Glutamatergic neuron (in vitro differentiated cells): ENCODE measurements at regions not wholly inside any gene's neighbourhood (a gene's known extent, or its start where the extent isn't known, plus 50 kb on each side); places are given as distances from the start of the nearest gene placed in this dataset.

Experiments used
- DNase-seq: peaks from one replicate; pipeline ENCODE4 v3.0.0; 2022
- H3K27ac Mint-ChIP-seq: one replicate; pipeline ENCODE4 v1.8.0; 2020; ENCODE audit warnings: mild to moderate bottlenecking, mixed read lengths, inconsistent platforms; ENCODE audit not compliant: unreplicated experiment
- H3K27me3 Mint-ChIP-seq: one replicate; pipeline ENCODE4 v1.8.0; 2020; ENCODE audit warnings: mild to moderate bottlenecking, moderate library complexity, mixed read lengths, inconsistent platforms; ENCODE audit not compliant: unreplicated experiment
- H3K36me3 Mint-ChIP-seq: one replicate; pipeline ENCODE4 v1.8.0; 2020; ENCODE audit warnings: mild to moderate bottlenecking, mixed read lengths, inconsistent platforms; ENCODE audit not compliant: unreplicated experiment
- H3K4me1 Mint-ChIP-seq: one replicate; pipeline ENCODE4 v1.8.0; 2020; ENCODE audit warnings: mild to moderate bottlenecking, low read depth, mixed read lengths, inconsistent platforms; ENCODE audit not compliant: unreplicated experiment
- H3K4me3 Mint-ChIP-seq: one replicate; pipeline ENCODE4 v1.8.0; 2020; ENCODE audit warnings: mild to moderate bottlenecking, mixed read lengths, inconsistent platforms; ENCODE audit not compliant: unreplicated experiment
- H3K9me3 Mint-ChIP-seq: one replicate; pipeline ENCODE4 v1.8.0; 2020; ENCODE audit warnings: mild to moderate bottlenecking, moderate library complexity, mixed read lengths, inconsistent platforms; ENCODE audit not compliant: unreplicated experiment
- TF ChIP-seq, protein P1 (sequence below): fragments of 200-600 bp; sonication (generic); IDR thresholded peaks from one replicate; pipeline ENCODE4 v1.5.0; 2021; ENCODE audit not compliant: partially characterized antibody, unreplicated experiment

DNA sequence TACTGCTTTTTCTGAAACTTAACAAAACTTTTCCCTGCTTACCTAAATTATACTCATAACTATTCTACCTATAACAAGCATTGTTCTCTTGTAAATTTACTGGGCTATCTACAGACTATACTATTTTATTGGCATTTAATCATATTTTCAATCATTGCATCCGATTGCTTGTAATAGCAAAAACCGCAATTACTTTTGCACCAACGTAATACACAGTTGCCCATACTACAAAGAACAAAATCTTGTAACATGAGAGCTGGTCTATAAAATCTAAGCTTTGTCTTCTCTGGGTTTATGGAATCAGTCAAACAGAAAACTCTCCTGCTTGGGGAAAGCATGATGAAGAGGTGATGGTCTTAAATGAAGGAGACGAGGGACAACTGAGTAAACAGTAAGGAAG, 463.4 kb upstream of the ST6GAL2 start:
- no peaks in the 10 kb centered on the region for H3K36me3 Mint-ChIP-seq
- no peak overlapping the region for H3K4me3 Mint-ChIP-seq
- H3K27ac Mint-ChIP-seq, result no peak overlapping the region
- peaks cover 2% of the 10 kb centered on the region for H3K27me3 Mint-ChIP-seq
- no peaks in the 10 kb centered on the region for H3K4me1 Mint-ChIP-seq
- DNase-seq, result no peak
- TF ChIP-seq, protein P1, sequence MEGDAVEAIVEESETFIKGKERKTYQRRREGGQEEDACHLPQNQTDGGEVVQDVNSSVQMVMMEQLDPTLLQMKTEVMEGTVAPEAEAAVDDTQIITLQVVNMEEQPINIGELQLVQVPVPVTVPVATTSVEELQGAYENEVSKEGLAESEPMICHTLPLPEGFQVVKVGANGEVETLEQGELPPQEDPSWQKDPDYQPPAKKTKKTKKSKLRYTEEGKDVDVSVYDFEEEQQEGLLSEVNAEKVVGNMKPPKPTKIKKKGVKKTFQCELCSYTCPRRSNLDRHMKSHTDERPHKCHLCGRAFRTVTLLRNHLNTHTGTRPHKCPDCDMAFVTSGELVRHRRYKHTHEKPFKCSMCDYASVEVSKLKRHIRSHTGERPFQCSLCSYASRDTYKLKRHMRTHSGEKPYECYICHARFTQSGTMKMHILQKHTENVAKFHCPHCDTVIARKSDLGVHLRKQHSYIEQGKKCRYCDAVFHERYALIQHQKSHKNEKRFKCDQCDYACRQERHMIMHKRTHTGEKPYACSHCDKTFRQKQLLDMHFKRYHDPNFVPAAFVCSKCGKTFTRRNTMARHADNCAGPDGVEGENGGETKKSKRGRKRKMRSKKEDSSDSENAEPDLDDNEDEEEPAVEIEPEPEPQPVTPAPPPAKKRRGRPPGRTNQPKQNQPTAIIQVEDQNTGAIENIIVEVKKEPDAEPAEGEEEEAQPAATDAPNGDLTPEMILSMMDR, result no peak
- H3K9me3 Mint-ChIP-seq, result no peaks in the 10 kb centered on the region

DNA sequence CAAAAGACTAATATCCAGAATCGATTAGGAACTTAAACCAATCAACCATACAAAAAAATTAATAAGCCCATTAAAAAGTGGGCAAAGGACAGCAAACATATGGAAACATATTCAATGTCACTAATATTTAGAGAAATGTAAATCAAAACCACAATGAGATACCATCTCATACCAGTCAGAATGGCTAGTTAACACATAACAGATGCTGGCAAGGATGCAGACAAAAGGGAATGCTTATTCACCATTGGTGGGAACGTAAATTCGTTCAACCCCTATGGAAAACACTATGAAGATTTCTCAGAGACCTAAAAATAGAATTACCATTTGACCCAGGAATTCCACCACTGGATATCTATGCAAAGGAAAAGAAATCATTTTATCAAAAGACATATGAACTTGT, 468.2 kb upstream of the ST6GAL2 start:
- Mint-ChIP-seq H3K4me1 (no peaks in the 10 kb centered on the region), H3K27ac (no peak overlapping the region), H3K36me3 (no peaks in the 10 kb centered on the region), H3K9me3 (no peaks in the 10 kb centered on the region), H3K27me3 (peaks cover 2% of the 10 kb centered on the region), H3K4me3 (no peak overlapping the region)
- DNase-seq, result no peak
- TF ChIP-seq, protein P1, result no peak

DNA sequence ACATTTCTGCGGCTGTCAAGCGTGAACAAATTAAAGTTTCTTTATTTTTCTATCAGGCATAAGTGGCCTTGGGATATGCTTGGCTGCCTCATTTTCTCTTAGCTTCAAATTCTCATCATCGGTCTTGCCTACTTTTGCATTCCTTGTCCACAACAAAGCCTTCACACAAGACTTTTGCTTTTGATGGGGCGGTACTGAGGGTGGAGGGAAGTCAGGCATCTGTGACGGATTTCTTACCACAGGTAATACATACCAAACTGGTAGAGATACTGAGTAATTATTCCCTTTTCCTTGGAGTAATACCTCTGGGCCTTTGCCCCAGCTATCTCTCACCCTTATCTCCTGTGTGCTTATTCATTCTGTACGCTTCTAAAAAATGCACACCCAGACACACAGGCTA, 468.3 kb upstream of the RGPD4 start:
- H3K27ac Mint-ChIP-seq, result no peak overlapping the region
- no peak for DNase-seq
- TF ChIP-seq, protein P1, result no peak
- no peaks in the 10 kb centered on the region for H3K9me3 Mint-ChIP-seq
- peaks cover 2% of the 10 kb centered on the region for H3K27me3 Mint-ChIP-seq
- H3K36me3 Mint-ChIP-seq, result no peaks in the 10 kb centered on the region
- no peaks in the 10 kb centered on the region for H3K4me1 Mint-ChIP-seq
- no peak overlapping the region for H3K4me3 Mint-ChIP-seq

DNA sequence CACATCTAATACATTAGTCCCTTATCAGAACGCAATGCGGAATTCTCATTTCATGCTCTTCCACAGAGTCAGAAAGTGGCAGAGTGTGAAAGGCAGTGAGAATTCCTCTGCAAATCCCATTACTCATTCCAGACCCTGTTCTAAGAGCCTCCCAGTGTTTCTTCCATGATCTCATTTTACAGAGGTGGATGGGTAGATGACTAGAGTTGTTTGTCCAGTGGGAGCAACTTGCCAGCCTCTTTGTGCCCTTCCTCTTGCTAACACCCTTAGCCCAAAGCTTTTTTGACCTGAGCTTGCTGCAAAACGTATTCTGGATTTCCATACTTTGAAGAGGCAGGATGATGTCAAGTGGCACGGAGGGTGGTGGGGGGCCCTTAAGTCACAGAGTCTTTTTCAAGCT, 467.7 kb upstream of the RGPD4 start:
- H3K27me3 Mint-ChIP-seq, result no peaks in the 10 kb centered on the region
- DNase-seq, result no peak

DNA sequence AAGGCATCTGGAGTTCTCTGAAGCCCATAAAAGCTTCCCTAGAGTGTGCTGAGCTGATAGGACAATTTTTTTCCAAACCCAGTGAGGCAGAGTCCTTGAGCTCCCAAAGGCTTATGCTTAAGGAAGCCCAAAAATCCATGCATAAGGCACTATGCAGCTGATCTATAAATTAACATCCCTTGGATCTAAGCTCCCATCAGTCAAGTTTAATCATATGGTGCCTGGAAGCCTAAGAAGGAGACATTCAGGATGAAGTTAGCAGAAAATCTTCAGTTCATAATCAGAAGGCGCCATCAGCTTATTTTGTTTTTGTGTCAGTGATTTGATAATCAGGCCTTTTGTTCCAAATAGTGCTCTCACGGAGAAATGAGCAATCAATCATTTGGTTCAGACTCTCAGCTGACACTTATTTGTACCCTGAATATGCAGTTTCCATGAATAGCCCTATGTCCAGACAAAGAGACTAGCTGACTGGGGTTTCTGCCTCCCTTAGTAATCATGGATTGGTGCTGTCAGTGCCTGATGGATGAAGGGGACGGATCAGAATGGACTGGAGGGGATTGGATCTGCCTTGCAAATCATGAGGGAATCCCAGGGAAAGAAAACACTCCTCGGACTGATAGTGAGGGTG, 464.8 kb upstream of the RGPD4 start:
- H3K36me3 Mint-ChIP-seq, result no peaks in the 10 kb centered on the region
- no peaks in the 10 kb centered on the region for H3K9me3 Mint-ChIP-seq
- no peak for DNase-seq
- no peak overlapping the region for H3K4me3 Mint-ChIP-seq
- TF ChIP-seq, protein P1, result no peak
- H3K27ac Mint-ChIP-seq, result no peak overlapping the region
- no peaks in the 10 kb centered on the region for H3K27me3 Mint-ChIP-seq
- H3K4me1 Mint-ChIP-seq, result no peaks in the 10 kb centered on the region

More for the DNA sequence above, 467.7 kb upstream of the RGPD4 start:
- TF ChIP-seq, protein P1, result no peak
- Mint-ChIP-seq H3K4me1 (no peaks in the 10 kb centered on the region), H3K27ac (no peak overlapping the region), H3K9me3 (no peaks in the 10 kb centered on the region), H3K36me3 (no peaks in the 10 kb centered on the region), H3K4me3 (no peak overlapping the region)
